ENCODE measurements at regions not wholly inside any gene's neighbourhood (a gene's known extent, or its start where the extent isn't known, plus 50 kb on each side); places are given as distances from the start of the nearest gene placed in this dataset.

- Histone ChIP-seq H3K27me3 (ENCODE audit: control insufficient read depth, insufficient read depth, low read length) (no peaks in the 10 kb centered on the region), H3K36me3 (ENCODE audit: control insufficient read depth, insufficient read depth, low read length) (no peaks in the 10 kb centered on the region), H3K4me3 (ENCODE audit: low read depth, low read length) (no peak overlapping the region)
- DNase-seq (ENCODE audit: low read depth) (no peak), FAIRE-seq (no peak)
- no peak for TF ChIP-seq CTCF (IDR thresholded peaks at IDR 0.05; ENCODE audit: insufficient read depth, low read length, severe bottlenecking)
These were observed 1147.5 kb upstream of the CDH8 start for GRCh38 chr16:63183743-63184142.

DNA sequence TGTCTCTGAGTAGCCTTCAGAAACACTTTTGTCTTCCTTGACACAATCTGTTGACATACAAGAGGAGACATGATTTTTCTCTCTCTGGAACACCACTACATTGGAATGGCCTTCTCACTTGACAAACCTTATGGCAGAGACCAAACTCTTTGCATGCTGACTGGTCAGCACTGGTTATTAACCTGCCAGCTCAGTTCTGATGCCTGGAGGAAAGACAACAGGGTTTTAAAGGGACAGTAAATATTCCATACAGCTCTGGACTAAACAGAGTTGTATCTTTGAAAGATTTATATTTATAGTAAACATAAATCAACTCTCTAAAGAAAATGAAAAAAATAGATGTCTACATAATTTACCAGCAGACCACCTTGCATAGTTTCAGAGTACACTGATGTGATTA is 1139.1 kb upstream of the CDH8 start:
- H3K27me3 ChIP-seq (ENCODE audit: control insufficient read depth, insufficient read depth, low read length), result no peaks in the 10 kb centered on the region
- FAIRE-seq (no peak), DNase-seq (ENCODE audit: low read depth) (no peak)
- no peak for TF ChIP-seq CTCF (IDR thresholded peaks at IDR 0.05; ENCODE audit: insufficient read depth, low read length, severe bottlenecking)
- H3K36me3 ChIP-seq (ENCODE audit: control insufficient read depth, insufficient read depth, low read length), result no peaks in the 10 kb centered on the region
- no peak overlapping the region for H3K4me3 ChIP-seq (ENCODE audit: low read depth, low read length)

- H3K36me3 ChIP-seq (ENCODE audit: control insufficient read depth, insufficient read depth, low read length), result no peaks in the 10 kb centered on the region
- no peak for DNase-seq (ENCODE audit: low read depth)
- H3K27me3 ChIP-seq (ENCODE audit: control insufficient read depth, insufficient read depth, low read length), result no peaks in the 10 kb centered on the region
- FAIRE-seq, result no peak
- no peak overlapping the region for H3K4me3 ChIP-seq (ENCODE audit: low read depth, low read length)
- TF ChIP-seq CTCF (IDR thresholded peaks at IDR 0.05; ENCODE audit: insufficient read depth, low read length, severe bottlenecking), result no peak
These were observed 1138.6 kb upstream of the CDH8 start for GRCh38 chr16:63174801-63175200.

- Histone ChIP-seq H3K27me3 (ENCODE audit: control insufficient read depth, insufficient read depth, low read length) (no peaks in the 10 kb centered on the region), H3K4me3 (ENCODE audit: low read depth, low read length) (no peak overlapping the region), H3K36me3 (ENCODE audit: control insufficient read depth, insufficient read depth, low read length) (no peaks in the 10 kb centered on the region)
- FAIRE-seq (no peak), DNase-seq (ENCODE audit: low read depth) (no peak)
- TF ChIP-seq CTCF (IDR thresholded peaks at IDR 0.05; ENCODE audit: insufficient read depth, low read length, severe bottlenecking), result no peak
These were observed 1135.3 kb upstream of the CDH8 start for GRCh38 chr16:63171545-63171944.

GRCh38 chr16:63169100-63169499 is 1132.9 kb upstream of the CDH8 start:
- H3K4me3 ChIP-seq (ENCODE audit: low read depth, low read length), result no peak overlapping the region
- TF ChIP-seq CTCF (IDR thresholded peaks at IDR 0.05; ENCODE audit: insufficient read depth, low read length, severe bottlenecking), result no peak
- no peak for DNase-seq (ENCODE audit: low read depth)
- H3K36me3 ChIP-seq (ENCODE audit: control insufficient read depth, insufficient read depth, low read length), result no peaks in the 10 kb centered on the region
- FAIRE-seq, result no peak
- no peaks in the 10 kb centered on the region for H3K27me3 ChIP-seq (ENCODE audit: control insufficient read depth, insufficient read depth, low read length)

- DNase-seq (ENCODE audit: low read depth), result no peak
- FAIRE-seq, result no peak
- Histone ChIP-seq H3K4me3 (ENCODE audit: low read depth, low read length) (no peak overlapping the region), H3K27me3 (ENCODE audit: control insufficient read depth, insufficient read depth, low read length) (no peaks in the 10 kb centered on the region), H3K36me3 (ENCODE audit: control insufficient read depth, insufficient read depth, low read length) (no peaks in the 10 kb centered on the region)
- no peak for TF ChIP-seq CTCF (IDR thresholded peaks at IDR 0.05; ENCODE audit: insufficient read depth, low read length, severe bottlenecking)
These were observed 1121.6 kb upstream of the CDH8 start for GRCh38 chr16:63157818-63158217.

Measured in bronchial epithelial cell (primary cell).